ENCODE measurements at regions not wholly inside any gene's neighbourhood (a gene's known extent, or its start where the extent isn't known, plus 50 kb on each side); places are given as distances from the start of the nearest gene placed in this dataset.
"Not testable (repeated sequence)": the region's sequence is repeated elsewhere in the genome, so short reads cannot be mapped to it uniquely, and the experiment has no call there.

DNA sequence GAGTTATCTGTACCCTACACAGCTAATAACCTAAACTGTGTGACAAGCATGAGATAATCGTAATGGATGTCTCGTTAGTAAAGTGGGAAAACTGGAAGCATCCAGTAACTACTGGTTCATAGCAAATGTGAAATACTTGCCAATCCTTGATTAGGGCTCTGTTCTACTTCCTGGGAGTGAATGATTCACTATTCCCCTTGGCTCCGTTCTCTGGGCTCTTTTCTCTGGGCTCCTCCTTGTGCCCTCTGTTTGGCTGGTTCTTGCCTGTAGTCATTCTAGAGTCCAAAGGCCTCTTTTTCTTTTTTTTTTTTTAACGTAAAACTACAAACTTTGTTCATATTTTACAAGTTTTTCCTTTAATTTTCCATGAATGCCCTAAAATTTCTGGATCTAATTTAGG lies 465.8 kb upstream of the PLXNA2 start:
- no peak for DNase-seq (ENCODE audit: low spot score)

DNA sequence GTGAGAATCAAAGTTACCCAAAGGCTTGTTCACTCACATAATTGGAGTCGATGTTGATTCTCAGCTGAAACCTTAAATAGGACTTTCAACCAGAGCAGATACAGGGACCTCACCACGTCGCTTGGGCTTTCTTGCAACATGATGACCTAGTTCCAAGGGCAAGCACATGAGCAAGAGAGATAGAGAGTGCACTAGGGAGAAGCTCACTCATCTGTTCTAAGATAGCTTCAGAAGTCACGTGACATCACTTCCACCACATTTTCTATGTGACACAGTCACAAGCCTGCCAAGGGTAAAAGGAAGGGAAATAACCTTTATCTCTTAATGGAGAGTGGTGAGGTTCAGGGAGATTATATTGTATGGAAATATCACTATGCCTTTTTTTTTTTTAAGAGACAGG lies 470.1 kb upstream of the PLXNA2 start:
- no peak for DNase-seq (ENCODE audit: low spot score)

GRCh38 chr1:208717525-208717924 lies 473.3 kb upstream of the PLXNA2 start:
- DNase-seq (ENCODE audit: low spot score): no peak

- DNase-seq (ENCODE audit: low spot score): no peak
These were observed 478.4 kb upstream of the PLXNA2 start for GRCh38 chr1:208722592-208722991.

DNA sequence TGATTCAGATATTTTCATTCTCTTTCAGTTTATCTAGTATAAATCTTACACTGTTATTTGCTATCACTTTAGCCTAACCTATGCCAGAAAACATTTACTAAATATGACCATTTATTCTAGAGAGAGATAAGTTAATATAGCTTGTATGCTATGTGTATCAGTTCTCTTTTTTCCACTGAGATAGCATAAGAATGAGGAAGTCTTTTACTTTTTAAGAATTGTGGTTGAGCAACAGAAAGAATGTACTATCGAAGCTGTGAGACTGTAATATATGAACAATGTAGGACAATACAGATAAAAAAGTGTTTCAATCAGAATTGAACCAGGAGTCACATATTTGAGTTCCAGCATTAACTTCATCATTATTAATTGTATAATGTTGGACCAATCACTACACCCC lies 479.9 kb upstream of the PLXNA2 start:
- DNase-seq (ENCODE audit: low spot score): no peak

DNA sequence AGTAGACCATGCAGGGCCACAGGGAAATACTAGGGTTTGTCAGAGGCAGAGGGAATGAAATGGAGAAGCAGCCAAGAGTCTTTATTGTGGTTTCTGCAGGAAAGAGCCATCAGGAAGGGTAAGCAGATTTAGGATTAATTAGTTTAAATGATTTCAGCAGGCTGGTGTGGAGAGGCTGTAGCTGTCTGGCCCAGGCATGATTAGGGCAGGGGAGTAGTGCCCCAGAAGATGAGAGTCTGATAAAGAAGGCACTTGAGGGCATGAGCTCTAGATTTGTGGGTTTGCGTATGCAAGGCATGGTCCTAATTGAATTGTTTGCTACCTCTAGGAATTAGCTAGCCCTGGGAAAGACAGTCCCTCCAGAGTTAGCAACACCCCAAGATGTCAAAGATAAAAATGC lies 484.6 kb upstream of the PLXNA2 start:
- DNase-seq (ENCODE audit: low spot score): no peak

- no peak for DNase-seq (ENCODE audit: low spot score)
These were observed 488.0 kb upstream of the PLXNA2 start for GRCh38 chr1:208731981-208732821.

GRCh38 chr1:208737161-208737560 lies 493.0 kb upstream of the PLXNA2 start:
- DNase-seq (ENCODE audit: low spot score): no peak

GRCh38 chr1:208737922-208738321 lies 493.7 kb upstream of the PLXNA2 start:
- no peak for DNase-seq (ENCODE audit: low spot score)

- DNase-seq (ENCODE audit: low spot score): not testable (repeated sequence)
These were observed 495.5 kb upstream of the PLXNA2 start for GRCh38 chr1:208739636-208740035.

- DNase-seq (ENCODE audit: low spot score): no peak
These were observed 497.1 kb upstream of the PLXNA2 start for GRCh38 chr1:208741296-208741695.

DNA sequence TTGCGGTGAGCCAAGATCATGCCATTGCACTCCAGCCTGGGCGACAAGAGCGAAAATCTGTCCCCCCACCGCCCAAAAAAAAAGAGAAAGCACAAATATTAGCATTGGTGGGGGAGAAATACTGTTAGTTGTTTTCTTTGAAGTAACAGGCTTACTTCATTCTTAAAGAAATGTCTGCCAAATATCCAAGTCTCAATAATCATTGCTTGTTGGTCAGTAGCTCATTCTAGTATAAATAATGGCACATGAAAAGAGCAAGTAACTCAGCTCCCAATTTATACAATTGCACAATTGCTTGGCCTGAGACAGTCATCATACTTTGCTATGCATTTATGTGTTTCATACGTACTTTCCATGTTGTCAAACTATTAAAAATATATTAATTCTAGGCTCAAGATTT lies 499.2 kb upstream of the PLXNA2 start:
- no peak for DNase-seq (ENCODE audit: low spot score)

DNA sequence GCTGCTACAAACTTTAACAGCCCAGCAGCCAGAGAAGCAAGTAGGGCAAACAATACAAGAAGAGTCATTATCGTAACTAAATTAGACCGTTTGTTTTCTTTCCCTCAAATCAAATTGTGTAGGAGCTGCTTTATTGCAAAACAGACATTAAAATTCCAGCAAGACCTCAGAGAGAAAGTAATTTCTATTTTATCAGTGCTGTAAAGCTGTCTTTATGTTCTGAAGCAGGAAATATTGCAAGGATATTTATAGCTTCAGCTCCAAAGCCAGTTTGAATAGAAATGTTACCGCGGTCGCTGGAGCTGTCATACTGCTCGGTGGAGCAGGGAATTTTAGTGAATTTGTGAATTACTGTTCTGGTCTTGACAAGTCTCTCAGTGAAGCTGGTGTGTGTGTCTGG lies 503.8 kb upstream of the PLXNA2 start:
- DNase-seq (ENCODE audit: low spot score): no peak

- no peak for DNase-seq (ENCODE audit: low spot score)
These were observed 504.4 kb upstream of the PLXNA2 start for GRCh38 chr1:208748387-208749165.

DNA sequence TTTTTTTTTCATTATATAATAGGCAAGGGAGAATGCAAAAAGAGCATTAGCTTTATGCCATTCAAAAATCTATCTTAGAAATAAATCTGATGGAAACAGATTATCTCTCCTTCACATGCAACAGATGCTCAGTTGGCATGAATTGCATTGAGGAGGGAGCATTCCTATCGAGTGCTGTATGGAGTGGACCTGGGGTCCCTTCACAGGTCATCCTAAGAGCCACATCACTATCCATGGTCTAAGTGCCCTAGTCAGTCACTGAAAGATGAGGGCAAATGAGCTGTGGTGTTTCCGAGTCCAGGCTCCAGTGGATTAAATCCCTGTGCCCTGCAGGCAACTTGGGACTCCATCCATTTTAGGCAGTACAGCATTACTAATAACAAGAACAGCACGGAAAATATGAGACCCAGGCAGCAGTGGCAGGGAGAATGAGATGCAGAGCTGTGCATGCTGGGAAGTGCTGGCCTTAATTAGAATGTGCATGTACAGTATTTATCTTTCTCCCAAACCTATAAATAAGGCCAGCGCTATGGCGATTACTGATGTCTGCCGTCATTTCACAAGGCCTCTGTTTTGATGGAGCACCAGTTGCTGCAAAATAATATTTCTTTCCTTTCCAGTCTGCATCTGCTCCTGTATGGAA lies 512.3 kb upstream of the PLXNA2 start:
- no peak for DNase-seq (ENCODE audit: low spot score)

- DNase-seq (ENCODE audit: low spot score): no peak
These were observed 513.7 kb upstream of the PLXNA2 start for GRCh38 chr1:208757846-208758245.

GRCh38 chr1:208759255-208759654 lies 515.1 kb upstream of the PLXNA2 start:
- no peak for DNase-seq (ENCODE audit: low spot score)

- no peak for DNase-seq (ENCODE audit: low spot score)
These were observed 519.8 kb upstream of the PLXNA2 start for GRCh38 chr1:208763971-208764370.

DNA sequence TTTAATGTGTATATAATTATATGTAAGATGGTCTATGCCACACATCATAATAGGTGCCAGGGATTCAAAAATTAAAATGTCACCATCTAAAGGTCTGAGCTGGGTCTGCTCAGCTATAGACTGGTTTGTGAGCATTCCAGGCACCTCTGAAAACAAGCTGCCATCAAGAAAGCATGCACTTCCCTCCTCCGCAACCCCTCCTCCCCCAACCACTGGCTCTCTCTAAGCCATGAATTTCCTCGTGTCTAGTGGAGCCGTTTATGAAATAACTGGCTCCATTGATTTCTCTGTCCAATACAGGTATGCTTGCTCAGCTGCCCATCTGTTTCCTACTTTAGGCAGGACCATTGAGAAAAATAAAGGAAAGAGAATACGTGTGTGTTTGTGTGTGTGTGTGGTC lies 522.6 kb upstream of the PLXNA2 start:
- DNase-seq (ENCODE audit: low spot score): no peak

DNA sequence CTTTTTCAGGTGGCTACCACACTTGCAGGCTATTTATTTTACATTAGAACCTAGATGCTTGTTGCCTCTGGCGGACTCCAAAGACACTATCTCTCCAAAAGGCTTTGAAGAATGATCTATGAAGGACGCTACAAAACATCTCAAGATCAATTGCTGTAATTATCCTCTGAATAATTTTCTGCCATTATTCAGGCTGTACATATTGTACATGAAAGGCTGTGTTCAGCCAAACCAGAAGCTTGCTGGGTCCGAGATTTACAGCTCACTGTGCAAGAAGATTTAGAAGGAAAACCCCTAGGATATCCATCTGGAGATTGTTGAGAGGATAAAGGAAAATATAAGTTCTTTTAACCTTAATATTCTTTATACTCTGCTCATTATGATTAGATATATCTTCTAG lies 523.6 kb upstream of the PLXNA2 start:
- no peak for DNase-seq (ENCODE audit: low spot score)

GRCh38 chr1:208772891-208773290 lies 528.7 kb upstream of the PLXNA2 start:
- no peak for DNase-seq (ENCODE audit: low spot score)

DNA sequence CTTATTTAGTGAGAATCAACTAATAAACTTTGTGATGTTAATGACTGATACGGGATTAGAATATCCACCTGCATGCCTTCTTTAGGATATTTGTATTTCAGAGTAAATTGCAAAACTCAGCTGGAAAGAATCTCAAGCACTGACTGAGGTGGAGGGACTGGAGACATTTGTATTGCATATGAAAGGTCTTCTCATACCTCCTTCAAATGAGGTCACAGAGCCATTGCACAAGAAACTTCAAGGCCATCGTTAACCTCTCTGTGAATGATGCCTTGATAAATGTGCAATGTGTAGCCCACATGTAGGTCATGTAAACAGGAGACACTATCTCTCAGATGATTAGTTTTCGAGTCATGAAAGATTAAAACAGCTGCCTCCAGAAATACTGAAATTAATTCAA lies 531.7 kb upstream of the PLXNA2 start:
- DNase-seq (ENCODE audit: low spot score): no peak

GRCh38 chr1:208778417-208778816 lies 534.2 kb upstream of the PLXNA2 start:
- DNase-seq (ENCODE audit: low spot score): no peak

Measured in HT-29 (cell line).